ENCODE measurements at regions not wholly inside any gene's neighbourhood (a gene's known extent, or its start where the extent isn't known, plus 50 kb on each side); places are given as distances from the start of the nearest gene placed in this dataset.

- no peak for DNase-seq (ENCODE audit: low spot score)
Measured at GRCh38 chr15:69818529-69818928, 279.2 kb downstream of the TLE3 start.

DNA sequence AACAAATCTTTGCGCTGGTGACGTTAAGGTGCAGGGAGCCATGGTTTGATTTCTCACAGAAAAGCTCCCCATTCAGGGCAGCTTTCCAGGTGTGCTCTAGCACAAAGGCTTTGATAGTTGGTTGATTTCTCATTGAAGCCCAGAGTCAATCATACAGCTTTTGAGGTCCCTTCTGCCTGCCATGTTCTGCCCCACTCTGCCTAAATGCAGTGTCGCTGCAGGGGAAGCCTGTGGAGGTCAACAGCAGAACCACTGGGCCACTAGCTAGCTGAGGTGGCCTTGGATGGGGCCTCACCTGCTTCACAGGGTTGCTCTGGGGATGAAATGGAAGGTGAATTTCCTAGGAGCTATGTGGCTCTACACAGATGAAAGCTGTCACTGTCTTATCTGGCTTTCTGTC is 278.3 kb downstream of the TLE3 start:
- DNase-seq (ENCODE audit: low spot score): no peak

GRCh38 chr15:69820819-69821218 is 276.9 kb downstream of the TLE3 start:
- no peak for DNase-seq (ENCODE audit: low spot score)

DNA sequence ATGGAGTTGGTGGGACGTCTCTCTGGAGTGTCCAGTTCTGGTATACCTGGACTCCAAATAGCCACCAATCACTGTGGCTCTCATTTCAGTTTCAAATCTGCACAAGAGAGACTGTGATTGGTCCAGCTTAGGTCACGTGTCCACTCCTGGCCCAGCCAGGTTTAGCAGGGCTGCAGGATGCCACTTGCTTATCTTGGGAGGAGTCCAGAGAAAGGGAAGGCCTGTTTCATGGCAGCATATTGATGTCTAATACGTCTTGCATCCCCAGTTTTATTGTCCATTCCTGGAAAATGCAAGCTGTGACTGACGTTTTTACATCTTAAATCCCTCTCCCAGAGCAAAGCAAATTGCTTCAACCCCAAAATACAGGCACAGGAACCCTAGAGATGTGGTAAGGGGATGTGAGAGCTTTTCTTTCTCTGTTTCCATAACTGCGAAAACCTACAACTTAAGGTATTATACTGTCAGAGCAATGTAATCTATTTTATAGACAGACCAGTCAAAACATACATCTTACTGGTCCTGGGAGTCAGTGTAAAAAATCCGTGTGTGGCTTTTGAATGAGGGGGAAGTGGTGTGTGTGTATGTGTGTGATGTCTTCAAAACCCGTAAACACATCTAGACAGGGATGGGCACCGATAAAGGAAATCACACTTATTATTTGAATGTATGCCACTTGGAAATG is 274.4 kb downstream of the TLE3 start:
- no peak for DNase-seq (ENCODE audit: low spot score)

DNA sequence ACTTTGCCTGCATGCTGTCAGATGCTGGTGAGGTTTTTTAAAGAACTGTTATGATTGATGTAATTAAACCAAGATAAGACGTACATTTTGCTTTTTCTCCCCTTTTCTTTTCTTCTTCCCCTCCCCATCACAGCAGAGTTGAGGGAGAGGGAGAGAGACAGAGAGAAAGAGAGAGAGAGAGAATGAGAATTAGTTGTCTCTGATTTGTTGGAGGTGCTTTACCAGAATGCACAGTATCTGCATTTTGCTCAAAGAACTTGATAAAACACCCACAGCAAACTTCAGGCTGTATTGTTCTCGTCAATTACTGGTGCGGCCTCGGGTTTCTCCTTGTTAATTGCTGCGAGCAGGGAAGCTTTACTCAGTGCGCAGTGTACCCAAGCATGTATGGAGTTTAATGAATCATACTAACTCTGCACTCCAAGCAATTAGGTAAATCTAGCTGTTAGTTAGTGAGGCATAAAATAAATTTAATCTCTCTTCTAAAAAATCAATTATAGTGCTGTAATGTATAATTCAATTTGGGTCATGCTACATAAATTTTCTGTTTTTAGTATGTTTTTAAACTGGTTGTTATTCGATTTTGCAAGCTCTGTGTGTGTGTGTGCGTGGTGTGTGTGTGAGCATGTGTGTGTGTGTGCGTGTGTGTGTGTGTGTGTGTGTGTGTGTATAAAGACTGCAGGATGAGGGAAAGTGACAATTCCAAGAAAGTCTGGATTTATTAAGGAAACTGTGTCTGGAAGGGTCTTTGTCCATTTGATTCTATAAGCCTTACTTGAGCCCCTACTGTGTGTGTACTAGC is 273.4 kb downstream of the TLE3 start:
- no peak for DNase-seq (ENCODE audit: low spot score)

DNA sequence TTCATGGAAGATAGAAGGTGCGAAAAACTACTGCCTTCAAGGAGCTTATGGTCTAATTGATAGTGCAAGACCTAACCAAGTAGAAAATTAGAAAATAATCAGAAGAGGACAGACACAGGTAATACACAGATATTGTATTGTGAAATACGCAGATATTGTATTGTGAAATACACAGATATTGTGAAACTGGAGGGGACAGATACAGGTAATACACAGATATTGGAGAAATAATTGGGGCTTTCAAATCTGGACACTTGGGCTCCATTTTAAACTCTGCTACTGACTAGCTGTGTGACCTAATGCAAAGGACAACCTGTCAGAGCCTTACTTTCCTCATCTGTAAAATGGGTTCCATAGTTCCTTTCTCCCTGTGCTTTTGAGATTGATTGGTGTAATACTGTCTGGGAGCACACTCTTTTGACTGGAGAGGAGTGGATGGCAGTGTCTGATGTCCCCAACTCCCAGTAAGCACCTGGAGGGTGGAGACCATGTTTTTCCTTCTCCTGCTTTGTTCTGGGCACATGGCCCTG is 272.8 kb downstream of the TLE3 start:
- no peak for DNase-seq (ENCODE audit: low spot score)

DNA sequence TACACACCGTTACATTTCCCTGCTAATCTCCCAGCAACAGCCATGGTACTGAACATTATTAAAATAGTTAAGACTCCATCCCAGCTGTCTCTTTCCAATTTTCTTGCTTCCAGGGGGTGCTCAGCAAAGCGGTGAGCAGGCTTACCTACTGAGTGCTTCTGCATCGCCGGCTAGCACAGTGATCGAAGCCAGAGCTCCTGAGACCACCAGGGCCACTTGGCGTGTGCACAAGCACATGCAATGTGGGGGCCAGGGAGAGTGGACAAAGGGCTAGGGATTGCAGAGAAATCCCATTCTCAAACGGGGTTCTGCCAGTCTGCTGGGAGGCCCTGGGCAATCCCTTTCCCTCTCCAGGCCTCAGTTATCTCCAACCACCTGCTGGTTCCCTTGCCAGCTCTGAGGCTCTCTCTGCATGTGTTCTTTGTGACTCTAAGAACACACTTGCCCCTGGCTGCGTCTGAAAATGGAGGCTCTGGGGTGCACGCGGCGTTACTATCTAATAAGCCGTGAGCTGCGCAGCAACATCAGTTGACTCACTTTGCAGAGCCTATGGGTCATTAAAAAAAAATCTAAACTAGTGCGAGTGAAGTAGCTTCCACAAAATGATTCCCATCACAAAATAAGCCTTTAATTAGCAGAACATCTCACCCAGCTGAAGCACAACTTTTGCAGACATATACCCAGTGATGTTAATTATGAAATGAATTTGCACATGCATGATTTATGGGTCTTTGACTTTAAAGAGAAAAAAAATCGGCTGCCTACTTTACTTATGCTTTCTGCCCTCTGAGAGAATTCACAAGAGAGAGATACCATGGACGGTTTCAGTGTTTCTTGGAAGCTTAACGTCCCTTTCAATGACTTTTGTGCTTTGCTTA is 271.5 kb downstream of the TLE3 start:
- no peak for DNase-seq (ENCODE audit: low spot score)

GRCh38 chr15:69826819-69827175 is 270.9 kb downstream of the TLE3 start:
- DNase-seq (ENCODE audit: low spot score): no peak

GRCh38 chr15:69827751-69828150 is 270.0 kb downstream of the TLE3 start:
- DNase-seq (ENCODE audit: low spot score): no peak

DNA sequence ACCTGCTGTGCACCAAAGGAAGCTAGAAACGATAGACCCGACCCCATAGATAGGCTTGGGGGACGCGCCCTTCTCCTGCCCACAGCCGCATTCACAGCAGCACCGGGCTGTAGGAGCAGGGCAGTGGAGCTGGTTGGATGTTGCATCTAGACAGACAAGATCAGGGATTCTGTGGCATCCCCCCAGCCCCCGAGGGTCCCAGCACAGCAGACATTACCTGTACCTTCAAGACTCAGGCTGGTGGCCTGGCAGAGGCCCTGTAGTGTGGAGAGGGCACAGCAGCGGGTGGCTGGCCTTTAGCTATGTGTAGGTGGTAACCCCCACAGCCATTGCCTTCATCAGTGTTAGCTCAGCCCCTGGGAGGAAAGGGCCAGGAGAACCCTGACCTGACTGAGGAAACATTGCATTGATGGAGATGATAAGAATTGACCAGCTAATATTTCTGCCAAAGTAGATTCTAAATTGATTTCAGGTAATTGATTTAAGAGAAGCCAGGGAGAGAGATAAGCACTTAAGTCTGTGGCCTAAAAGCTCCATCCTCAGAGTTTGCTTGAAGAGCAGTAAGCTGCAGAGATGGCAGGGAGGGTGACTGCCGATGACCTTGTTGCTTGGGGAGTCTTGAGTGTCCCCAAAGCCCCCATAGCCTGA is 269.4 kb downstream of the TLE3 start:
- DNase-seq (ENCODE audit: low spot score): no peak

GRCh38 chr15:69829974-69830373 is 267.7 kb downstream of the TLE3 start:
- DNase-seq (ENCODE audit: low spot score): no peak

DNA sequence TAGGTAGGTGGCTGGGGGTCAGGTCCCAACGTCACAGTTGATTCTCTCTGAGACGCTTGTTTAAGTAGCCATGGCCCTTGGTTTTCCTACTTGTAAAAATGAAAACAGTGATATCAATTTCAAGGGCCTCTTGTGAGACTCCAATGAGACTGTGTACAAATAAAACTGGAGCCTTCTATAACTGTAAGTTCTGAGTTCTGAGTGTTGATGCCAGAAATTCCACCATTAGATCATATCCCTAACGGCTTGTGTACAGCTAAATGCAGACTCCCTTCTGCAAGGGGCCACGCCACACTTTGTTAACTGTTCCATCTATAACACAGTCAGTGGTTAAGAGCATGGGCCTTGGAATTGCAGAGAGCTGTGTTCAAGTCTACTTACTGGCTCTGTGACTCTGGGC is 267.3 kb downstream of the TLE3 start:
- no peak for DNase-seq (ENCODE audit: low spot score)

- DNase-seq (ENCODE audit: low spot score): no peak
Measured at GRCh38 chr15:69830876-69831275, 266.8 kb downstream of the TLE3 start.

GRCh38 chr15:69834267-69834666 is 263.4 kb downstream of the TLE3 start:
- no peak for DNase-seq (ENCODE audit: low spot score)

- DNase-seq (ENCODE audit: low spot score): no peak
Measured at GRCh38 chr15:69834761-69835160, 263.0 kb downstream of the TLE3 start.

DNA sequence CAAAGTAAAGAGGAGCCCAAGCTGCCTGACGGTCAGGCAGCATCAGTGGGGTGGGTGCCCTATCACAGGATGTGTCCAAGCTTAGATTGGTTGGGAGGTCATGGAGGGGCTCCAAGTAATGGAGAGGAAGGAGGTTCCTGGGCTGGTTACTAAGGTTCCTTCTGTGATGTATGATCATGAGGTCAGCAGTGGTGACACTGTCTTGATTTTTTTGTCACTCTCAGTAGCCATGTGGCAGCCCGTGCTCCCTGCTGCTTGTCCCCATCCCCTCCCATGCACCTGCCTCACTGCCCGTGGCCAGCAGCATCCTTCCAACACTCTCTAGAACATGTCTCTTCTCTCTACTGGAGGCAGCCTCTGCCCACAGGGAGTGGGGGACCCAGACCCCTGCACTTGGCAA is 261.7 kb downstream of the TLE3 start:
- no peak for DNase-seq (ENCODE audit: low spot score)

- no peak for DNase-seq (ENCODE audit: low spot score)
Measured at GRCh38 chr15:69836526-69837230, 261.0 kb downstream of the TLE3 start.

- DNase-seq (ENCODE audit: low spot score): no peak
Measured at GRCh38 chr15:69838338-69838737, 259.4 kb downstream of the TLE3 start.

GRCh38 chr15:69838994-69839393 is 258.7 kb downstream of the TLE3 start:
- no peak for DNase-seq (ENCODE audit: low spot score)

GRCh38 chr15:69841113-69841828 is 256.4 kb downstream of the TLE3 start:
- DNase-seq (ENCODE audit: low spot score): no peak

DNA sequence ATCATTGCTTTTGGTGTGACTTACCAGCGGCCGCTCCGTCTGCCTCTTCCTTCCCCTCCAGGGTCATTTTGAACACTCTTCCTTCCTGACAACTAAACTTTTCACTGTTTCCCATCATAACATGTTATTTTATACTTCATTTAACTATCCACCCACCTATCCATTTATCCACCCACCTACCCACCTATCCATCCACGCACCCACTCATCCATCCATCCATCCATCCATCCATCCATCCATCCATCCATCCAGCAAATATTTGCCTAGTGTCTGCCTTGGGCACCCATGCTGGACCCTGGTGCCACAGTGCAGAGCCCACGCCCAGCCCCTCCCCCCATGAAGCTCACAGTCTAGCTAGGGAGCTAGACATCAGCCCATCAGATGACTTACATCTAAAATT is 254.9 kb downstream of the TLE3 start:
- no peak for DNase-seq (ENCODE audit: low spot score)

Measured in globus pallidus (tissue), 1 donor.